Stomach (tissue), 8 donors: ENCODE measurements at regions not wholly inside any gene's neighbourhood (a gene's known extent, or its start where the extent isn't known, plus 50 kb on each side); places are given as distances from the start of the nearest gene placed in this dataset.

Experiments used
- DNase-seq, 2 donors: peaks; one replicate each; pipeline versions ENCODE4 v3.0.0 to v3.0.0-alpha.2; 2013 to 2019
- H3K27ac ChIP-seq, 5 donors: fragments of 200-600 bp in 4 of 5; sonication (generic) in 4 of 5; one replicate each; pipeline ENCODE4 v1.5.1; 2013 to 2019; ENCODE audit warnings: mild to moderate bottlenecking in 1 of 5, moderate library complexity in 1 of 5
- H3K27me3 ChIP-seq, 3 donors: fragments of 200-600 bp; sonication (generic); one replicate each; pipeline ENCODE4 v1.5.1; 2017 to 2019; ENCODE audit warnings: mixed run types in 1 of 3
- H3K36me3 ChIP-seq, 4 donors: fragments of 200-600 bp; sonication (generic); 1 replicate in 3 of 4; 2 replicates in 1 of 4; pipeline ENCODE4 v1.5.1; 2016 to 2019
- H3K4me1 ChIP-seq, 4 donors: fragments of 200-600 bp; sonication (generic); one replicate each; pipeline ENCODE4 v1.5.1; 2016 to 2019
- H3K4me3 ChIP-seq, 4 donors: fragments of 200-600 bp; sonication (generic) in 3 of 4; one replicate each; pipeline ENCODE4 v1.5.1; 2016 to 2019; ENCODE audit warnings: mild to moderate bottlenecking in 1 of 4
- H3K9me3 ChIP-seq, 4 donors: fragments of 200-600 bp; sonication (generic); one replicate each; pipeline ENCODE4 v1.5.1; 2016 to 2019
- CTCF ChIP-seq, 7 experiments: fragments of 450-650 bp in 4 of 7; fragments of 200-600 bp in 3 of 7; sonication (generic) in 3 of 7; IDR thresholded peaks; one replicate each; pipeline ENCODE4 v1.5.1; 2016 to 2019; ENCODE audit warnings: antibody characterized with exemption in 7 of 7, control low read depth in 2 of 7, mild to moderate bottlenecking in 1 of 7
- EP300 ChIP-seq: sonication (generic); formaldehyde crosslinking; IDR thresholded peaks from one replicate; pipeline ENCODE4 v1.6.1; 2017; ENCODE audit warnings: antibody characterized with exemption
- POLR2A ChIP-seq, 4 donors: fragments of 450-650 bp; IDR thresholded peaks; one replicate each; pipeline ENCODE4 v1.6.1; 2016; ENCODE audit warnings: antibody characterized with exemption in 4 of 4, control low read depth in 2 of 4, mild to moderate bottlenecking in 1 of 4, moderate library complexity in 1 of 4
- POLR2AphosphoS5 ChIP-seq, 3 donors: sonication (generic); formaldehyde crosslinking; IDR thresholded peaks; one replicate each; pipeline ENCODE4 v1.6.1; 2016; ENCODE audit warnings: antibody characterized with exemption in 3 of 3
- WGBS, 5 donors: extraction: QIAGEN DNeasy Blood & Tissue Kit in 3 of 5; methylation state at CpG; one replicate each; pipeline versions ENCODE4 v1.1.5 to v1.1.7; 2013 to 2018; 5-methylcytosine and 5-hydroxymethylcytosine counted together
- intact Hi-C: fragments of 100-400 bp; cut with DNase I; formaldehyde crosslinking; loops from one replicate; pipeline ENCODE4 v1.15.1; 2023; ENCODE audit warnings: low total_unique reads
- donor health status: healthy with polysubstance abuse.
- donor health status: Bipolar disorder and iron deficiency.
- donor health status: healthy.

- DNase-seq, result no peak
- peaks cover 0 to 8% (median 0%) of the 10 kb centered on the region in 3 donors for H3K27me3 ChIP-seq
- WGBS, 5 donors, result 34 to 63% (median 51%) methylated on average over 1 of the region's 1 CpG
- intact Hi-C loops, result no loop called here
- H3K4me1 ChIP-seq, result no peaks in the 10 kb centered on the region
- H3K9me3 ChIP-seq, result no peaks in the 10 kb centered on the region
- H3K36me3 ChIP-seq, result no peaks in the 10 kb centered on the region
- H3K4me3 ChIP-seq, result no peak overlapping the region
- TF ChIP-seq EP300 (no peak), CTCF (IDR thresholded peaks at IDR 0.05) (no peak)
- no peak overlapping the region for H3K27ac ChIP-seq
Measured at GRCh38 chr10:2627969-2628368, 439.4 kb upstream of the PFKP start.

- Histone ChIP-seq H3K4me3 (no peak overlapping the region), H3K27ac (no peak overlapping the region), H3K36me3 (no peaks in the 10 kb centered on the region), H3K9me3 (no peaks in the 10 kb centered on the region), H3K27me3 (peaks cover 0 to 10% (median 0%) of the 10 kb centered on the region in 3 donors), H3K4me1 (no peaks in the 10 kb centered on the region)
- 86 to 89% (median 88%) methylated on average over 10 of the region's 10 CpGs for whole genome bisulfite sequencing, 5 donors
- no peak for TF ChIP-seq EP300
- no peak for TF ChIP-seq POLR2AphosphoS5 (IDR thresholded peaks at IDR 0.05)
- no peak for TF ChIP-seq CTCF (IDR thresholded peaks at IDR 0.05)
- no peak for TF ChIP-seq POLR2A (IDR thresholded peaks at IDR 0.05)
- intact Hi-C loops, result no loop called here
- DNase-seq, result no peak
Measured at GRCh38 chr10:2625094-2625493, 442.3 kb upstream of the PFKP start.

GRCh38 chr10:2623675-2624274 lies 443.6 kb upstream of the PFKP start:
- peaks cover 0 to 10% (median 0%) of the 10 kb centered on the region in 3 donors for H3K27me3 ChIP-seq
- intact Hi-C loops, result no loop called here
- no peak overlapping the region for H3K4me3 ChIP-seq
- WGBS, 5 donors, result 81 to 91% (median 88%) methylated on average over 6 to 12 of the region's 12 CpGs
- H3K4me1 ChIP-seq, result no peaks in the 10 kb centered on the region
- DNase-seq, result no peak
- no peak for TF ChIP-seq POLR2AphosphoS5 (IDR thresholded peaks at IDR 0.05)
- TF ChIP-seq CTCF (IDR thresholded peaks at IDR 0.05), result no peak
- TF ChIP-seq POLR2A (IDR thresholded peaks at IDR 0.05), result no peak
- TF ChIP-seq EP300, result no peak
- H3K9me3 ChIP-seq, result no peaks in the 10 kb centered on the region
- no peak overlapping the region for H3K27ac ChIP-seq
- no peaks in the 10 kb centered on the region for H3K36me3 ChIP-seq

GRCh38 chr10:2620827-2621521 lies 446.4 kb upstream of the PFKP start:
- no peaks in the 10 kb centered on the region for H3K9me3 ChIP-seq
- H3K27me3 ChIP-seq, result peaks cover 0 to 10% (median 0%) of the 10 kb centered on the region in 3 donors
- WGBS, 5 donors, result 66 to 80% (median 77%) methylated on average over 5 of the region's 5 CpGs
- no peak overlapping the region for H3K27ac ChIP-seq
- intact Hi-C loops, result no loop called here
- H3K4me3 ChIP-seq, result no peak overlapping the region
- DNase-seq, result no peak
- H3K36me3 ChIP-seq, result no peaks in the 10 kb centered on the region
- TF ChIP-seq CTCF (IDR thresholded peaks at IDR 0.05) (no peak), POLR2AphosphoS5 (IDR thresholded peaks at IDR 0.05) (no peak), EP300 (no peak), POLR2A (IDR thresholded peaks at IDR 0.05) (no peak)
- H3K4me1 ChIP-seq, result no peaks in the 10 kb centered on the region
